Fibroblast of pulmonary artery (primary cell): ENCODE measurements at regions not wholly inside any gene's neighbourhood (a gene's known extent, or its start where the extent isn't known, plus 50 kb on each side); places are given as distances from the start of the nearest gene placed in this dataset.

Experiments
- DNase-seq: peaks from one replicate; pipeline ENCODE4 v3.0.0-alpha.2; 2010; ENCODE audit warnings: low read depth
- H3K4me3 ChIP-seq: replicated peaks from 2 replicates; pipeline ENCODE4 v1.5.1; 2011; ENCODE audit warnings: low read depth, mild to moderate bottlenecking, control low read depth, low read length, moderate library complexity
- TF ChIP-seq, protein P1 (sequence below): IDR thresholded peaks from 2 replicates; pipeline ENCODE4 v1.5.1; 2011; ENCODE audit warnings: mild to moderate bottlenecking, control low read depth, low read length, inconsistent platforms; ENCODE audit errors: missing control alignments

DNA sequence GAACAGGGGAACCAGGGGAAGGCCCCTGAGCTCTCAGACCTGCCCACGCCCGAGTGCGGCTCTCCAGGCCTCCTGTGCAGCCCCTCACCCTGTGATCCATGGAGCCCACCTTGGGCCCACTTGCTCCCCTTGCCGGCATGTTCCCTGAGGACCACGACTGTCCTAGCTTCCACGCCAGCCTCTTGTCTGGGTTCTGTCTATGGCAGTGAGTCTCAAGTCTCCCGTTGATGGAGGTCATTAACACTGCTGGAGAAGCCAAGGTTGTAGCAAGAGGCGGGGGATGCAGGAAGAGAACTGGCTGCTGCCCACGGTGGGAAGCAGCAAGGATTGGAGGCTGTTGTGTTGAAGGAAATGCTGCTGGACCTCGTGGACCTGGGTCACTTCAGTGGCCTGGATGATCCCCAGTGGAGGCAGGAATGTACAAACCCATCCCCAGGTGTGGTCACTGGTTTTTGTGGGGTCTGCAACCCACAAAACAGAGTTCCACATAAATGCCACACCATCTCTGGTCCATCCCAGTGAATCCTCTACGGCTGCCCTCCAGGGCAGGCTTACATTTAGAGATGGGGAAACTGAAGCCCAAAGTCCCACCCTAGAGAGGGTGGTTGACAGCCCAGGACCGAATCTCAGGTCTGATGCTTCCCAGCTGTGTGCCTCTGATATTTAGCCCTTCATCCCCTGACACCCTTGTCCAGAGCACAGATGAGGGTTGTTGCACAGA is 150.3 kb downstream of the NDUFA10 start:
- DNase-seq = no peak
- H3K4me3 ChIP-seq = no peak overlapping the region
- TF ChIP-seq, protein P1, sequence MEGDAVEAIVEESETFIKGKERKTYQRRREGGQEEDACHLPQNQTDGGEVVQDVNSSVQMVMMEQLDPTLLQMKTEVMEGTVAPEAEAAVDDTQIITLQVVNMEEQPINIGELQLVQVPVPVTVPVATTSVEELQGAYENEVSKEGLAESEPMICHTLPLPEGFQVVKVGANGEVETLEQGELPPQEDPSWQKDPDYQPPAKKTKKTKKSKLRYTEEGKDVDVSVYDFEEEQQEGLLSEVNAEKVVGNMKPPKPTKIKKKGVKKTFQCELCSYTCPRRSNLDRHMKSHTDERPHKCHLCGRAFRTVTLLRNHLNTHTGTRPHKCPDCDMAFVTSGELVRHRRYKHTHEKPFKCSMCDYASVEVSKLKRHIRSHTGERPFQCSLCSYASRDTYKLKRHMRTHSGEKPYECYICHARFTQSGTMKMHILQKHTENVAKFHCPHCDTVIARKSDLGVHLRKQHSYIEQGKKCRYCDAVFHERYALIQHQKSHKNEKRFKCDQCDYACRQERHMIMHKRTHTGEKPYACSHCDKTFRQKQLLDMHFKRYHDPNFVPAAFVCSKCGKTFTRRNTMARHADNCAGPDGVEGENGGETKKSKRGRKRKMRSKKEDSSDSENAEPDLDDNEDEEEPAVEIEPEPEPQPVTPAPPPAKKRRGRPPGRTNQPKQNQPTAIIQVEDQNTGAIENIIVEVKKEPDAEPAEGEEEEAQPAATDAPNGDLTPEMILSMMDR = no peak

DNA sequence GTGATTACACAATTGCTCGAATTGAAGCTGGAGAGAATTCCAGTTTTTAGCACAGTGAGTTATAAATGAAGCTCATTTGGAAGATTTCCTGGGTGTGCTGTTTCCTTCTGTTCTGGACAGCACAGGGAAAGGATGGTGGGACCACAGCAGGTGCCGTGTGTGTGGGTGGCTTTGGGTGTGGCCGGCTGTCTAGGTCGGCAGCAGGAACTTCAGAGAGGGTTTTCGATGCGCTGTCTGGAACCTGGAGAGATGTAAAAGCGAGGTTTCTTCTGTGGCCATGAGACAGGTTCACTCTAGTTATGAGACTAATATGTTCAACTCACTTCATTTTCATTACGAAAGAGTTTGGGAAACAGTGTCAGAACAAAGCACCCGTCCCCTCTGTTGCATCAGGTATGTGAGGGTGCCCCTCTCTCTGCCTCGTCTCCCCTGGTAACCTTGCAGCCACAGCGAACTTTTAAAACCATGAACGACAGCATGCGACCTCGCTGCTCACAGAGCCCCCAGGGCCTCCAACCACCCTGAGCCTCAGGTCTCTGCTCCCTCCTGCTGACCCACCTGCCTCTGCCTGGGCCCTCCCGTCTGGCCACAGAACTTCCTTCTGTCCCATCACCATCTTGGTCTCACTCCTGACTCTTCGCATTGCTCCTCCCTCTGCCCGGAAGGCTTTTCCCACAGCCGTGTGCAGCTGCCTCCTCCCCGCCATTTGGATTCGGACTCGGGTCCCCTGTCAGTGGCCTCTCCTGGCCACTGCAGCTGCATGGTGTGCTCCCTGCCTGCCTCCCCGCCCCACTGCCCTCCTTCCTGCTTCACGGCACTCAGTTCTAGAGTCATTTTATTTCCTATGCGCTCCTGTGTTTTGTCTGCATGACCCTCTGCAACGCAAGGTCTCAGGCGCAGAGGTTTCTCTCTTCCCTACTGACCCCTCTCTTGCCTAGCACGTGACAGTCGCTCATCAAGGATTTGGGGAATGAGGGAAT is 151.2 kb downstream of the NDUFA10 start:
- TF ChIP-seq, protein P1 = no peak
- DNase-seq = no peak

DNA sequence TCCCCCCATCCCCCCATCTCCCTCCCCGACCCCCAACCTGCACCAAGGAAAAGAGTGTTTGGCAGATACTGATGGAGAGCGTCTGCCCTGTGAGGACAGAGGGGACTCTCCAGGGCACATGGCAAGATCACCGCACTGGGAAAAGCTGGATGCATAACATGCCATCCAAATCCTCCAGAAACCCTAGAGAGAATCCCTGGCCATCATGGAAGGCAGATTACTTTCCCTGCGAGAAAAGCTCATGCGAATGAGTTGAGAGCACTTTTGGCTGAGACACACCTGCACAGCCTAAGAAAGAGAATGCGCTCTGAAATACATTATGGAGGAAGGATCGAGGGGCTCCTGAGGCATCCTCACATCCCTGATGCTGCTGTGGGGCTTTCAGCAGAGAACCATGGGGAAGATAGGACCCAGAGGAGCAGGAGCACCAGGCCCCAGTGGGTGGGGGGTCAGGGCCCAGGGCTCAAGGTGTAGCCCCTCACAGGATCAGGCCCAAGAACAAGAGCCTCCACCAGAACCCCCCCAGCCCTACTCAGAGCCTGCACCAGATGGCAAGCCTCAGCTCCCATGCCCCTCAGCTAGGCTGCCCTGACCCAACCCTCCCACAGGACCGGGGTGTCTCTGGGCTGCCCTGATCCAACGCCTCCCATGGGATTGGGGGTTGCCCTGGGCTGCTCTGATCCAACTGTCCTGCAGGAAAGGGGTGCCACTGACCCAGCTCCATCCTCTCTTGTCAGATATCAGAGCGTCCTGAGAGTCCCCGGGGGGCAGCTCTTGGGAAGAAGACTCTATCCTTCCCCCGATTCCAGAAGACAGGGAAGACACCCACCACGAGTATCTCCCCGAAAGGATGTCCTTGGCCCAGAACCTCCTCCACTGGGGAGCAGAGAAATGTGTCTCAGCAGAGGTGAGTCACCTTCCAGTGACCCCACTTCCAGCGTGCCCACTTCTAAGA is 153.4 kb downstream of the NDUFA10 start:
- no peak for DNase-seq
- H3K4me3 ChIP-seq = no peak overlapping the region
- TF ChIP-seq, protein P1 = no peak

More for the DNA sequence above, 151.2 kb downstream of the NDUFA10 start:
- no peak overlapping the region for H3K4me3 ChIP-seq

DNA sequence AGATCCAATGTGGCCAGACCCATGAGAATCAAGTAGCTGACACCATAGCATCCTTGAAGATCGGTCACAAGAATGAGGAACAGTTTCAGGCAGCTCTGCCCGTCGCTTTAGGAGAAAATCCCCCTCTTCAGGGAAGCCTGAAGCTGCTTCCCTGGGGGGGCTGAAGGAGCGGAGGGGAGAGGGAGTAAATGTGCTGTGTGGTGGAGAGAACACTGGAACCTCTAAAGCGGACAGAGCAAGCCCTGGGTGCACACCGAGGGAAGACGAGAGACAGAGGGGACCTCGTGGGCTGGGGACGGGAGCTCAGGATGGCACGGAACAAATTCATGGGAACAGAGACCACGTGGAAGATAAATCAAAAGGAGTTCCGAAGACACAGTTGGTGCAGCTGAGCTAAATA is 154.3 kb downstream of the NDUFA10 start:
- H3K4me3 ChIP-seq = no peak overlapping the region
- TF ChIP-seq, protein P1 = no peak
- DNase-seq = no peak

DNA sequence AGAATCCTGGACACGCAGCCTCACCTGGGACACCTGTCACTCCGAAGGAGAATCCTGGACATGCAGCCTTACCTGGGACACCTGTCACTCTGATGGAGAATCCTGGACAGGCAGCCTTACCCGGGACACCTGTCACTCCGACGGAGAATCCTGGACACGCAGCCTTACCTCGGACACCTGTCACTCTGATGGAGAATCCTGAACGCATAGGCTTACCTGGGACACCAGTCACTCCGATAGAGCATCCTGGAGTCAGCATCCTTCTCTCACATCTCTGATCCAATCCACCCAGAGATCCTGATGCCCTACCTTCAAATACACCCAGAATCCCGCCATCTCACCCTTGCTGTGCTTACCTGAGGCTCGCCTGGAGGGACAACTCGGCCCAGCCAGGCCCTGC is 154.9 kb downstream of the NDUFA10 start:
- DNase-seq = no peak
- TF ChIP-seq, protein P1 = no peak

More for the DNA sequence above, 154.9 kb downstream of the NDUFA10 start:
- no peak overlapping the region for H3K4me3 ChIP-seq
